NCI-H82 treated with DMSO at 0.1 percent for 48 hours (cell line): ENCODE measurements at regions not wholly inside any gene's neighbourhood (a gene's known extent, or its start where the extent isn't known, plus 50 kb on each side); places are given as distances from the start of the nearest gene placed in this dataset.
A peak's percentile ranks its signal among the peaks of the same experiment; 100 is the strongest.
"Not testable (repeated sequence)": the region's sequence is repeated elsewhere in the genome, so short reads cannot be mapped to it uniquely, and the experiment has no call there.

Experiments
- DNase-seq: peaks from one replicate; lab custom pipeline; 2025; ENCODE audit not compliant: unreplicated experiment; lab: John Stamatoyannopoulos, UW

DNA sequence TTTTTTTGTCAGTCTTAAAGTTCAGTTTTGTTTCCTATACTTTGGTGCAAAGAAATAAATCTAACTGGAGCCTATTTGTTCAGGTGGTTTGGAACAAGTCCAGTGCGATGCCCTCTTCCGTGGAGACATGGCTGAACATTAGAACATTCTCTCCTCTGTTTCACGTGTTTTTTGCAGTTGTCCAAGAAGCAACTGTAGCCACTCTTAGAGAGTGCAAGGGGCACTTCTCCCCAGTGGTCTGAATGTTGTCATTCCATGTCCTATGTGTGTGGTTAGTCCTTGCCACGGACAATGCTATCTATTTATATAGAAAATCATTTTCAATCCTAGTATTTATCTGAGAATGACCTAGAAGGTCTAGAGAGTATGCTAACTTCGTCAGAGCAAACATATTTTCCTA lies 1232.5 kb upstream of the SEL1L start:
- no peak for DNase-seq

DNA sequence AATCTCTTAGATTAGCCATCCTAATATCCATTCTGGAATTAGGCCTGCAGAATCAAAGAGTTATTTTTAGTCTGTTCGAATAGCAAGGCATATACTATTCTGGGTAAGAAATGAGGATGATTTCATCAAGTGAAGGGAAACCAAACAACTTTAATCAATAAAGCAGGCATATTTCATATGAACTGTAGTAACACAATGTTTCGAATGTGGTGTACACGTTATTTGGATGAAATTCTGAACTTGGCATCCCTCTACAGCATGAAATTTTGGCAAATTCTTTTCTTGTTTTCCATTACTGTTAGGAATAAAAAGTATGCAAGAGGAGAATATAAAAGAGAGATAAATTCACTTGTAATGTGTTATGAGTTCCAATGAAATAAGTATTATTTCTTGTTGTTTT lies 1233.3 kb upstream of the SEL1L start:
- DNase-seq = no peak

DNA sequence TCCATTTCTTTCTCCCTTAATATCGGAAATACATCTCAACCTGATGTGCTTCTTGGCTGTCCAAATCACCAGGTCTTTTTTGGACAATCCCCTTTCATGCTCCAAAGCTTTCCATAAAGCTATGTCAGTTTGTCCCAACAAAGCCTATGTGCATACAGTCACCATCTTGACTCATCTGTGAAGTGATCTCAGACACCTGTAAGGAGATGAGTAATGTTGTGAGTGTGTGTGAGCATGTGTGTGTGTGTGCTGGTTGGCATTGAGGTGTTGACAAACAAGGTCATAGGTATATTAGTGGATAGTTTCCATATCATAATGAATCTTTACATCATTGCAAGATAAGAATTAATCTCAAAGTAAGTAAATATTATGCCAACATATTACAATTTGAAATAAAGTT lies 1243.3 kb upstream of the SEL1L start:
- no peak for DNase-seq

DNA sequence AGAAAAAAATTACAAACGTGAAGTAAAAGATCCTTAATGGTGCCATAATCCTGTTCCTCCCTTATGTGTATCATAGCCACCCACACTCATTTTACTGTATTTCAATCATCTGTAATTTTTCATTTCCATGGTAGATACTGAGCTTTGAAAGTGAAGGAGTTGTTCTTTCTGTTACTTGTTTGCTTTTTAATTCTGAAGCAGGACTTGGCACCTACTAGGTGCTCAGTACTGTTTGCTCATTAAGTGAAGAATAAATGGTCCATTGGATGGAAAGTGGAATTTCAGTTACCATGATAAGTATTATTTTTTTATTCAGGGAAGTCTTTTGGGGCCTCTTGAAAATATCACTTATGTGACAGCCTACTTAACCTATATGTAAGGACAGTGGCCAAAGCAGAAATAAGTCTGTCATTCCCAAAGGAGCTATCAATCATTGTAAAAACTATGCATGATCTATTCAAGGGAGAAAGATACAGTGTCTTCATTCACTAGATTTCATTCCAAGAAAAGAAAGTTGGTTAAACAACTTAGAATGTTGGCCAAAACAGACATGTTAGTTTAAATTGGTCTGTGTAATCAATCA lies 1244.4 kb upstream of the SEL1L start:
- no peak for DNase-seq

DNA sequence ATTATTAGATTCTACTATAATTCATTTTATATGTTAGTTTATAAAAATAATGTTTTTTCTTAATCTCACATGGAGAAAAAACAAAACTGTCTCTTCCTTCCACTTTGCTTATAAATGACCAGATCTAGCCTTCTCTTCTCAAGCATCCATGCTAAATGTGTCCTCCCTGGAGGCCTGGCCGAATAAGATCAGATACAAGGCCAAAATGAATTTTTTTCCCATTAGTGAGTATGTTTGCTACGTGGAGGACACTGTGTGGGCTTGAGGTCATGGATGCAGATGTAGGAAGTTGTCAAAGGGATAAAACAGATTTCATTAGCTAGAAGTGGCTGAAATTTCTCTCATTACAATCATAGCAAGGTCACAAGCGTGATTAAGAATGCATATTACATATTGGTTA lies 1244.9 kb upstream of the SEL1L start:
- no peak for DNase-seq

DNA sequence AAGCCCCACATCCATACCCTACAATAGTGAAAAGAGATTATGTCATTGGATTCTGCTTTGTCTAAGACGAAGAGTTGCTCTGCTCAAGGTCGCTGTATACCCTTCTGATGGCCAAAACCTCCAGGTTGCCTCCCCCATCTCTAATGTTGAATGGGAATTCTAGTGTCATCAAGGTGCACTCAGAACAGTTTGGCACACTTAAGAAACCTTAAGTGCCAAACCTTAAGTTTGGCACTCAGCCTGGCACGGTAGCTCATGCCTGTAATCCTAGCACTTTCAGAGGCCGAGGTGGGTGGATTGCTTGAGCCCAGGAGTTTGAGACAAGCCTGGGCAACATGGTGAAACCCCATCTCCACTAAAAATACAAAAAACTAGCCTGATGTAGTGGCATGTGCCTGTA lies 1245.6 kb upstream of the SEL1L start:
- no peak for DNase-seq

DNA sequence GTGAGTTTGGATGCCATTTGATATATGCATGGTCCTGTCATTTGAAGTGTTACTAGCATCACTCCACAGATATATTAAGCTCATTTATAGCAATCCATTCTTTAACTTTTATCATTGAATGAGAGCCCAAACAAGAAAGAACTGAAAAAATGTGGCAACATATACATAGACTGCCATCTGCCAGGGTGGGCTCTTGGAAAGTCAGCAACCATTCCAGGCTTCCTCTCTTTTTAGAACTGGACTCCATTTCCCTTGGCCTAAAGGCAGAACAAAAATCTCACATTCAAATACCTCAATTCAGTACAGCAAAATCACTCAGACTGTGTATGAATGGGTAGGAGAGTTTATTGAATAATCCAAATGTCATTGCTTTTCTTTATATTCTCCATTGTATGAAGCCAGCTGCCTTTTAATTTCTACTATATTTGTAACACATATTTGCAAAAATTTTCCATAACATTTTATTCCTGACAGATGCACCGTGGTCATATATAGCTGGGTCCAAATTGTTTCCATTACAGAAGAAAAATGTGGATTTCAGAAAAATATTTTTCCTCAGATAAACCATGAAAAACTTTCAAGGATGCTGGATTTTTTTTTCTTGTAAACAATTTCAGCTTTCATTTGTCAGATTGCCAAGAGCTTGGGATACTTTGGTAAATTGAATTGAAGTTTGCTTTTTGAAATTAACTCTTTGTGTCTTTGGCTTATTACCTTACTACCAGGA lies 1252.3 kb upstream of the SEL1L start:
- DNase-seq = no peak

DNA sequence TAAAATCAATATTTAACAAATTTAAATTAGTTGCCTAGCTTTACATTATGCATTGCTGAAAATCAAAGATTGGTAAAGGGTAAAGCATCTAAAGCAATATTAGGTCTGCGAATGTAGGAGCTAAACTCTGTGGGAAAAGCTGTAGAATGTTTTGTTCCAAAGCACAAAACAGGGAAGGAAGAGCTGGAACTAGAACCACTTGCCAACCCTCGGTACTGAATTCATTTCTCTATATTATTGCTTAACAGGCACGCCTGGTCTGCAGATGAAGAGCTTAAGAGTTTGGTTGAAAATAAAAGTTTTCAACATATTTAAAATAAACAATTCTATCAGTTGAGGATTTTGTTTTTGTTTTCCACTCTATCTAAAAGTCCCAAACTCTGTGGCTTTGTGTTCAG lies 1252.8 kb upstream of the SEL1L start:
- no peak for DNase-seq

DNA sequence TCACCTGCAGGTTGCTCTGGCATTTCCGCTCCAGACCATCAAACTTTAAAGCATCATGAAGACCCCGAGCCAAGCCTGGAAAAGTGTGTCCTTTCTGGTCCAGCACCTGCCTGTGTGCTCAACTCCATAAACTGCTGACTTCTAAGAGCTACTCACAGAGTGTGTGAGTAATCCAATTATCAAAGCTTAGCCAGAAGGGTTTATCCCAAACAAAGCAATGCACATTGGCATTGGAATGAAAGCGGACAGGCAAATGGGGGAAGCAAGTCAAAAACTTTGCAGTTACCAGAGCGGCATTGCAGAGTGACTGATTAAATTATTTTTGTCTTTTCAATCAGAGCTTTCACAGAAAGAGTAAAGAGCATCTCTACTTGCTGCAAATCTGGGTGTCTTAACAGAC lies 1262.4 kb upstream of the SEL1L start:
- DNase-seq = peak; percentile 73

DNA sequence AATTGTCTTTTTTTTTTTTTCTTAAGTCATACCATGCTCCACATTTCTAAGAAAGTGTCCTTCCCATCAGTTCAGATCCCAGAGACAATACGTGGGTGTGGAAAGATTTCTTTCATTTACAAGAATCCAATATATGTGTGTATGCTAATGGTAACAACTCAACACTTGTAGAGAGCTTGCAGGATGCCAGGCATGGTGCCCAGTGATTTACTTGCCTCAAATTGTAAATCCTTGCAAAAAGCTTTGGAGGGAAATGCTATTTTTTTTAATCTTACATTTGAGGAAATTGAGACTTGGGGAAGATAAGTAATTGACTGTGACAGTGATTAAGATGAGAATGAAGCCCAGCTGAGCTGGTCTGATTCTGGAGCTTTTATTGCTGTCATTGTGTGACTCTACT lies 1264.6 kb upstream of the SEL1L start:
- no peak for DNase-seq

DNA sequence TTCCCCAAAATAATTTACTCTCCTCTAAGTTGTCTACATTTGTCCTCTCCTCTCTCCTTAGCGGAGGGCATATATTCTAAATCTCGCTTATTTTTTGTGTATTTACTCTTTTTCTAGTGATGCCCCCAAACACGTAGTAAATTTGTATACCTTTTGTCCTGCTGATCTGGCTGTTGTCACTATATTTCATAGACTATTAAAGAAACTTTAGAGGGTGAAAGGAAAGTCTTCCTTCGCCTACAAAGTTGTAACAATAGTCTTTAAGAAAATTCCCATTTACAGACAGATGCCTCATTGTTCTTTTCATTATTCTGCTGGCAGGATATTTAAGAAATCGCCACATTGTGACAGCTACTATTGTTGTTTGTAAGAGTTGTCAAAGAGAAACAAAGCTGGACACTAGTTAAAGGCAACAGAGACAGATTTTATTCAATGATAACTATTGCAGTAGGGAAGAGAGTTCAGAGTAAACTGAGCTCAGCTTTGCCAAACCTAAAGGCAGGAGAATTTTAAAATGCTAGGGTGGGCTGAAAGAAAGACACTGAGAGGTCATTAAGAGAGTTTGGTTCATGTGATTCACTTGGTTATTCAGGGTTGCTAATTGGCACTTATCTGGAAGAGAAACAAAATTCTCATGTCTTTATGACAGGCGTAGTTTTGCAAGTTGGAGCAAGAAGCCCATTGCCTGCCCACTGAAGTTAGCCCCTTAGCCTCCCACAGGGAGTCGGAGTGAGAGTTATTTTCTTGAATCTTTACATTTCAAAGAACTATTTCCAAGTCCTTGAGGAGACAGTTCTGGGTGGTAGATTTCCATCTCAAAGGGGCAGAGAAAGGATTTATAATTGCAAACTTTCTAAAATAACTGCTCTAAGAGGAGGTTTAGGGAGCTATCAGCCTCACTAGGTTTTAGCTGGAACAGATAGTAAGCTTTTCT lies 1272.5 kb upstream of the SEL1L start:
- no peak for DNase-seq

DNA sequence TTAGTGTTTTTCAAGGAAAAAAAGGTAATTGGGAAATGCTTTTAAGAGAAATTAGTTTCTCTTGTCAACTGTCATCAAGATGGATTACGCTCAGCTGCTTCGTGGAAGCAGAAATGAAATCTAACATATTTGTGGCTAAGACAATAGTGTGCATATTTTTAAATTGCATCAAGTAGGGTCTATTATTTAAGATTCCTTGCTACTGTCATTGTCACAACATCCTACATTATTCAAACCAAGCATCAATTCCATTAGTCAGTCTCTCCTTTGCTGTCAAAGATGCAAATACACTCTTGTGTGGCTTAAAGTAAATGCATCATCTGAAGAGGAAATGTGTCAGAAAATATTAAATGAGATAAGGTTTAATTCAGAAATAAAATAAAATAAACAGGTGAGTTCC lies 1277.6 kb upstream of the SEL1L start:
- no peak for DNase-seq

DNA sequence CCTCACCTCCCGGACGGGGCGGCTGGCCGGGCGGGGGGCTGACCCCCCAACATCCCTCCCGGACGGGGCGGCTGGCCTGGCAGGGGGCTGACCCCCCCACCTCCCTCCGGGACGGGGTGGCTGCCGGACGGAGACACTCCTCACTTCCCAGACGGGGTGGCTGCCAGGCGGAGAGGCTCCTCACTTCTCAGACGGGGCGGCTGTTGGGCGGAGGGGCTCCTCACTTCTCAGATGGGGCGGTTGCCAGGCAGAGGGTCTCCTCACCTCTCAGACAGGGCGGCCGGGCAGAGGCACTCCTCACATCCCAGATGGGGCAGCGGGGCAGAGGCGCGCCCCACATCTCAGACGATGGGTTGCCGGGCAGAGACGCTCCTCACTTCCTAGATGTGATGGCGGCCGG lies 1280.7 kb upstream of the SEL1L start:
- not testable (repeated sequence) for DNase-seq

DNA sequence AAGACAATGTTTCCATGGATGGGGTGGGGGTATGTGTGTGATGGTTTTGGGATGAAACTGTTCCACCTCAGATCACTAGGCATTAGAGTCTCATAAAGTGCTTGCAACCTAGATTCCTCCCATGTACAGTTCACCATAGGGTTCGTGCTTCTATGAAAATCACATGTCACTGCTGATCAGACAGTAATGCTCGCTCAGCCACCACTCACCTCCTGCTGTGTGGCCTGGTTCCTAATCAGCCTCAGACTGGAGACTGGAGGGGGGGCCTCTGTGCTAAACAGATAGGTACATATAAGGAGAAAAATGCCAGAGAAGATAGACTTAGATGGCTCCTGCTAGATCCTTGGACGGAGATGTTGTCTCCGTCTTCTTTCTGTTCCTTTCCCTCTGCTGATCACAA lies 1296.9 kb upstream of the SEL1L start:
- DNase-seq = no peak

DNA sequence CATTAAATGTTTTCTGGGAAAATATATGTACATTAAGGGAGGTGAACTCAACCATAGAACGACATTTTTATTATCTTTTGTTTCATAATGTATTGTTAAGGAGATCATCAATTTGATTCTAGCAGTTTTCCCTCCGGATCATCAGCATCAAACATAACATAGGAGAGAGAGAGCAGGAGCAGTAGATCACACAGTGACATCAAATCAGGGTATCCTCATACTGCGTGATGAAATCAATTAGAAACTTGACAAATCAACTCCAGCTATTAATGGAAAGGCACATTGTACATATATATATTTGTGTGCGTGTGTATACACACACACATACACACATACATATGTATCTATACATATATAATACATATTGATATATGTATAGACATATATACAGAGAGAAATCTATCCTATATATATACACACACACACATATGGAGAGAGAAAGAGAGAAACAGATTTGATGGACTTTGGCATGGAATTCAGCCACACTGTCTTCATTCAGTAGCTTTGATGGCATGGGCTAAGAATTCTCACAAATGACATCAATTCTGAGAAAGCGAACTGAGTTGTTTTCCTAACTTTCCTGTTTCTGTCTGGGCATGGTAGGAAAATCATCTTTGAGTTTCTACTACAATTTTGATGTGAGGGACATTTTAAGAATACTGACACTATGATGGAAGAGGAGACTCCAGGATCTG lies 1302.8 kb upstream of the SEL1L start:
- DNase-seq = no peak

DNA sequence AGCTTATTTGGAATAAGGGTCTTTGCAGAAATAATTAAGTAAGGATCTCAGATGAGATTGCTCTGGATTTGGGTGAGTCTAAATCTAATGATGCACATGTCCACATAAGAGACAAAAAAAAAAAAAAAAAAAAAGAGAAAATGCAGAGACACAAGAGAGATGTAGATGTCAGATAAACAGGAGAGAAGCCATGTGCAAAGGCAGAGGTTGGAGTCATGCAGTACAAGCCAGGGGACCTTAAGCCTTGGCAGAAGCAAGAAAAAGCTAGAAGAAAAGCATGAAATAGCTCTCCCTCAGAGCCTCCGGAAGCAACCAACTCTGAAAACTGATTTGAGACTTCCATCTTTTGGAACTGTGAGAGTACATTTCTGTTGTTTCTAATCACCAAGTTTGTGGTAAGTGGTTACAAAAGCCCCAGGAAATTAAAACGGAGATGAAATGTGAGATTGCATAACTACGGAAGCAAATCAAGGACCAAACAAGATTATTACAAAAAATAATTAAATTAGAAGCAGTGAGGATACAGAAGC lies 1304.0 kb upstream of the SEL1L start:
- DNase-seq = no peak

DNA sequence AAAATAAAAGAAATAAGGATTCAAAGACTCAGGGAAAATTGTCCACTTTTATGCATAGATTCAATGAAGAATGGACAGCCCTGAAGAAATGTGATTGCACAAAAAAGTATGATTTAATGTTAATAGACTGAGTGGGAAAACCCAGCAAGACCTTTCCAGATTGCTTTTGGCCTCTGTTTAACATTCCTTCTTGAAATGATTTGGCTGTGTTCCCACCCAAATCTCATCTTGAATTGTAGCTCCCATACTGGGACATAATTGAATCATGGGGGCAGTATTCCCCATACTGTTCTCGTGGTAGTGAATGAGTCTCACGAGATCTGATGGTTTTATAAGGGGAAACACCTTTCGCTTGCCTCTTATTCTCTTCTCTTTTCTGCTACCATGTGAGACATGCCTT lies 1316.9 kb upstream of the SEL1L start:
- no peak for DNase-seq

DNA sequence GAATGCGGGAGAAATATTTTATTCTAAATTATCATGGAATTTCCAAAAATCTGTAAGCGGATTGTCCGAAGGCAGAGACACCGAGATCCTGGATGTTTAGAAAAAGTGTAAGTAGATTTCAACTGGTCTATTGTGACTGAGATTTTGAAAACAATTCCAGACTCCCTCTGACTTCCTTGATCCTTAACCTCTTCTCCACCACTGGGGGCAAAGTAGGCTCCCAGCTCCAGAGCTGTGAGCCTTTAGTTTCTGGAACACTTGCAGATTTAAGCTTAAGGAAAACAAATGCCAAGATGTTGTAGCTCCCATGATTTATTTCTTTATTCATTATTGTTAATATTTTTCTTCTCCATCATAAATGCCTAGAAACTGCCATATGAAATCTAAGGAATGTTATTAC lies 1320.5 kb upstream of the SEL1L start:
- DNase-seq = peak; percentile 13

DNA sequence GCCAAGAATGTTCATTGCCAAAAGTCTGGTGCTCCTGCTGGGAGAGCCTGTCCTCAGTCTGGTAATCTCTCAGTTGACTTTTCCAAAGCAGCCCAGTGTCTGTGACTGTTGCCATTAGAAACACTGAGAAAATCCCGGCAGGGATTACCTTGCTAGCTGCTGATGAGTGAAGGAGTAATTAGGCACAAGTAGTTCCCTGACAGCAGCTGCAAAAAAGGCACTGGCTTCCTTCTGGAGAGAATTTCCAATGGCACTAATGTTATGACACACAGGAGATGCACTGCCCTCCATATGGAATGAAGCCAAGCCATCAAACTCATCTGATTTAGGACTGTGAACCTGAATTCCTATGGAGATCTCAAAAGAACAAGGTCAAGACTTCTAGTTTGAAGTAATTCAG lies 1321.2 kb upstream of the SEL1L start:
- peak; percentile 71 for DNase-seq

DNA sequence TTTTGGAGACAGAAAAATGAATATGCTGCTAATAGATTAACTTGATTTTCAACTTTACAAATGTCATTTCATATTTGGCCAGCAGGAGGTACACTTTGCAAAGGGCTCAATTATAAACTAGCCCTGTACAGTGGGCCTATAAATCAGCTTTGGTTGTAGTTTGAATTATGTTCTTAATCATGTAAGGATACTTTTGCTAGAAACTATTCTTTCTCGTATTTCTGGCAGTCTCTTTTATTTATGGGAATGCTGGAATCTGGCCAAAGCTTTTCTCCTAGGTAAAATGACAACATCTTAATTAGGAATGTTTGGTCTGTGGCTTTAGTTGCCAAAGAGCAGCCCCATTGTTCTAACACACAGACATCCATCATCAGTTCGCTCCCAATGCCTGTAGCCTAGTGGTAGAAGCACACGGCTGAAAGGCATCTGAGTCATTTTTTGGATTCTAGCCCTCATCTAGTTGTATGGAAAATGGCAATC lies 1322.3 kb upstream of the SEL1L start:
- peak; percentile 32 for DNase-seq

DNA sequence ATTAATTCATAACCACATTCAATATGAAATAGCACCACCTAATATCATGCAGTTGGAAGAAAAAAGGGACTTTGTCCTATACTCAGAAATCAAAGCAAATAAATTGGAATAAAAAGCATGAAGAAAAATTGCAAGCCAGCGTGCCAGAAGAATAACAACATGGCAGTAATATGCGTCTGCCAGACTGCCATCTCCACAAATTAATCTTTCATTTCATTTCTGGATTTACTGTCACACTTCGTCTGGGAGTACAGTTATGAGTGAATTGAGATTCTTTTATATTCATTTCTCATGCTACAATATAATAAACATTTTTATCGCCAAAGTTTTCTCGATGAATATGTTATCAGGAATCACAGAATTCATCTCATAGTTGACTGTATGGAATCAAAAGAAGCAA lies 1327.7 kb upstream of the SEL1L start:
- DNase-seq = no peak
